ENCODE measurements at regions not wholly inside any gene's neighbourhood (a gene's known extent, or its start where the extent isn't known, plus 50 kb on each side); places are given as distances from the start of the nearest gene placed in this dataset.

DNA sequence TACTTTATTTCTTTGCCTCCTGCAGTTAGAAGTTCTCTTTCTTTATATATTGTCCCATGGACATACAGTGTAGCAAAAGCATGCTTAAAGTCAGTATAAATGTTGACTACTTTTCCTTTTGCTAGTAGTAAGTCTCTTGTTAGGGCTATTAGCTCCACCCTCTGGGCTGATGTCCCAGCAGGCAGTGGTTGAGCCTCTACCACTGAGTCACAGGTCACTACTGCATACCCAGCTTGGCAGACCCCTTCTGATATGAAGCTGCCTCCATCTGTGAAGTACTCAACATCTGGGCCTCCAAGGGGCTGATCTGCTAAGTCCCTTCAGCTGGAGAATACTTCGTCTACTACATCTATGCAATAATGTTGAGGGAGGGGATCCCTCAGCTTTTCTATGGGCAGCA lies 61.0 kb upstream of the SLC35G4 start:
- TF ChIP-seq, protein P1, sequence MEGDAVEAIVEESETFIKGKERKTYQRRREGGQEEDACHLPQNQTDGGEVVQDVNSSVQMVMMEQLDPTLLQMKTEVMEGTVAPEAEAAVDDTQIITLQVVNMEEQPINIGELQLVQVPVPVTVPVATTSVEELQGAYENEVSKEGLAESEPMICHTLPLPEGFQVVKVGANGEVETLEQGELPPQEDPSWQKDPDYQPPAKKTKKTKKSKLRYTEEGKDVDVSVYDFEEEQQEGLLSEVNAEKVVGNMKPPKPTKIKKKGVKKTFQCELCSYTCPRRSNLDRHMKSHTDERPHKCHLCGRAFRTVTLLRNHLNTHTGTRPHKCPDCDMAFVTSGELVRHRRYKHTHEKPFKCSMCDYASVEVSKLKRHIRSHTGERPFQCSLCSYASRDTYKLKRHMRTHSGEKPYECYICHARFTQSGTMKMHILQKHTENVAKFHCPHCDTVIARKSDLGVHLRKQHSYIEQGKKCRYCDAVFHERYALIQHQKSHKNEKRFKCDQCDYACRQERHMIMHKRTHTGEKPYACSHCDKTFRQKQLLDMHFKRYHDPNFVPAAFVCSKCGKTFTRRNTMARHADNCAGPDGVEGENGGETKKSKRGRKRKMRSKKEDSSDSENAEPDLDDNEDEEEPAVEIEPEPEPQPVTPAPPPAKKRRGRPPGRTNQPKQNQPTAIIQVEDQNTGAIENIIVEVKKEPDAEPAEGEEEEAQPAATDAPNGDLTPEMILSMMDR (IDR thresholded peaks at IDR 0.05), result no peak
- no peak for TF ChIP-seq POLR2A (IDR thresholded peaks at IDR 0.05)
